HepG2 (cell line): ENCODE measurements at regions not wholly inside any gene's neighbourhood (a gene's known extent, or its start where the extent isn't known, plus 50 kb on each side); places are given as distances from the start of the nearest gene placed in this dataset.
"Not testable (repeated sequence)": the region's sequence is repeated elsewhere in the genome, so short reads cannot be mapped to it uniquely, and the experiment has no call there.

Source experiments
- ATAC-seq: fragments of 200-7000 bp; cut with Tn5 transposase; 3 replicates; pipeline ENCODE4 v1.9.1; 2020; ENCODE audit warnings: mild to moderate bottlenecking, moderate library complexity
- BruUV-seq: library from RNA; stranded (reverse); fragments of 400-500 nt; replicated peaks from 2 replicates; lab custom pipeline; 2021; lab: Mats Ljungman, UMichigan
- CTCF ChIA-PET: fragments of 300-600 bp; formaldehyde crosslinking; extraction: SDS; loops from one replicate; lab custom pipeline; 2021; ENCODE audit warnings: low total read pairs, inconsistent platforms, low intra/inter-chr PET ratio; lab: Yijun Ruan, JAX
- POLR2A ChIA-PET: fragments of 350-600 bp; sonication (Branson Sonifier 250); formaldehyde crosslinking; loops from one replicate; lab custom pipeline; 2020; ENCODE audit warnings: antibody characterized with exemption, inconsistent platforms; lab: Yijun Ruan, JAX
- DNase-seq: peaks from one replicate; pipeline ENCODE4 v3.0.0-alpha.2; 2015; ENCODE audit warnings: low spot score
- FAIRE-seq: peaks from 3 replicates; lab custom pipeline; 2011; peaks lifted over from hg19 to GRCh38; lab: Jason Lieb, UNC
- H2AFZ ChIP-seq: one replicate; pipeline ENCODE4 v1.6.1; 2011; ENCODE audit warnings: low read length, inconsistent platforms
- H3K27ac ChIP-seq: fragments of 300-600 bp; 3 replicates; pipeline ENCODE4 v1.8.0; 2011; ENCODE audit warnings: mixed run types, mild to moderate bottlenecking, mixed read lengths, low read length, inconsistent platforms; ENCODE audit not compliant: insufficient read depth; ENCODE audit errors: extremely low read length
- H3K27me3 ChIP-seq, 2 experiments: fragments of 200-600 bp in 1 of 2; 2 replicates in 1 of 2; 3 replicates in 1 of 2; pipeline versions ENCODE4 v1.6.0 to v1.8.0; 2011; ENCODE audit warnings: low read length in 2 of 2, mild to moderate bottlenecking in 2 of 2, moderate library complexity in 2 of 2, inconsistent platforms in 1 of 2; ENCODE audit not compliant: insufficient read depth in 2 of 2, control insufficient read depth in 1 of 2
- H3K36me3 ChIP-seq, 2 experiments: fragments of 200-600 bp in 1 of 2; replicated peaks in 1 of 2; 2 replicates in 1 of 2; 3 replicates in 1 of 2; pipeline versions ENCODE4 v1.5.1 to v1.8.0; 2011; ENCODE audit warnings: low read length in 2 of 2, inconsistent platforms in 1 of 2; ENCODE audit not compliant: insufficient read depth in 2 of 2, control insufficient read depth in 1 of 2
- H3K4me1 ChIP-seq: 2 replicates; pipeline ENCODE4 v1.5.1; 2012; ENCODE audit warnings: low read length, inconsistent platforms; ENCODE audit not compliant: insufficient read depth
- H3K4me2 ChIP-seq: 2 replicates; pipeline ENCODE4 v1.6.0; 2011; ENCODE audit warnings: low read depth, low read length, inconsistent platforms
- H3K4me3 ChIP-seq, 3 experiments: fragments of 200-600 bp in 1 of 3; sonication (generic), shearing (Covaris generic) in 1 of 3; replicated peaks in 1 of 3; 2 replicates each; pipeline ENCODE4 v1.5.1; 2011 to 2016; ENCODE audit warnings: low read length in 3 of 3, inconsistent platforms in 2 of 3, low read depth in 2 of 3, mild to moderate bottlenecking in 2 of 3, control low read depth in 1 of 3, mixed read lengths in 1 of 3; ENCODE audit not compliant: insufficient read depth in 1 of 3
- H3K79me2 ChIP-seq: one replicate; pipeline ENCODE4 v1.6.1; 2011; ENCODE audit warnings: low read length, inconsistent platforms; ENCODE audit not compliant: insufficient read depth
- H3K9ac ChIP-seq: 2 replicates; pipeline ENCODE4 v1.6.0; 2011; ENCODE audit warnings: mild to moderate bottlenecking, low read depth, low read length, inconsistent platforms; ENCODE audit not compliant: insufficient read depth
- H3K9me3 ChIP-seq: 2 replicates; pipeline ENCODE4 v1.5.1; 2012; ENCODE audit warnings: mild to moderate bottlenecking, low read length
- H4K20me1 ChIP-seq: 2 replicates; pipeline ENCODE4 v1.6.0; 2011; ENCODE audit warnings: inconsistent platforms, mild to moderate bottlenecking, low read length, moderate library complexity; ENCODE audit not compliant: insufficient read depth
- ATRX ChIP-seq: sonication (generic); formaldehyde crosslinking; IDR thresholded peaks from 2 replicates; pipeline ENCODE4 v1.4.0; 2020; ENCODE audit warnings: missing genetic modification reagents, borderline replicate concordance
- YEATS2 ChIP-seq: sonication (generic); formaldehyde crosslinking; IDR thresholded peaks from 2 replicates; pipeline ENCODE4 v1.4.0; 2020; ENCODE audit warnings: missing genetic modification reagents, borderline replicate concordance
- ZNF552 ChIP-seq: sonication (generic); formaldehyde crosslinking; IDR thresholded peaks from 2 replicates; pipeline ENCODE4 v1.9.0; 2022; ENCODE audit warnings: missing genetic modification reagents, mild to moderate bottlenecking, borderline replicate concordance
- ZNF737 ChIP-seq: sonication (generic); formaldehyde crosslinking; IDR thresholded peaks from 2 replicates; pipeline ENCODE4 v1.5.0; 2020; ENCODE audit warnings: missing genetic modification reagents, mild to moderate bottlenecking, borderline replicate concordance
- WGBS: methylation state at CpG from one replicate; pipeline ENCODE4 v1.1.6; 2017; ENCODE audit warnings: low lambda C conversion rate; 5-methylcytosine and 5-hydroxymethylcytosine counted together
- in situ Hi-C: cut with HindIII; loops from 2 replicates; pipeline ENCODE4 v1.10.0; 2017; ENCODE audit warnings: low pct_unique_long_range_greater_than_20kb; ENCODE audit not compliant: extremely low pct_ligation_motif_present
- intact Hi-C: fragments of 100-400 bp; cut with micrococcal nuclease; formaldehyde crosslinking; loops from one replicate; pipeline ENCODE4 v1.10.0; 2022; ENCODE audit not compliant: unreplicated experiment
- TF ChIP-seq, protein P1 (sequence below): sonication (generic); formaldehyde crosslinking; IDR thresholded peaks from one replicate; pipeline ENCODE4 v1.5.1; 2020; ENCODE audit warnings: mild to moderate bottlenecking, missing genetic modification reagents; ENCODE audit errors: not compliant biosample characterization

DNA sequence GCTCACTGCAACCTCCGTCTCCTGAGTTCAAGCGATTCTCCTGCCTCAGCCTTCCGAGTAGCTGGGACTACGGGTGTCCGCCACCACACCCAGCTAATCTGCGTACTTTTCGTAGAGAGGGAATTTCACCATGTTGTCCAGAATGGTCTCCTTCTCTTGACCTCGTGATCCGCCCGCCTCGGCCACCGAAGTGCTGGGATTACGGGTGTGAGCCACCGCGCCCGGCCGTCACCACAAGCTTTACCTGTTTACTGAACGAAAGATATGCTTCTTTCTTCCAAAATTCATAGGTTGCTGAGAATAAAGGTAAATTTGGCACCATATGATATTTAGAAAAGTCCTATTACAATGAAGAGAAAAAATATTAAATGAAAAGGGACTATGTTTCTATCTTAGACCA lies 333.5 kb upstream of the EPHA6 start:
- intact Hi-C loops (no loop called here), in situ Hi-C loops (no loop called here)
- FAIRE-seq (no peak), DNase-seq (no peak), ATAC-seq (no peak)
- Histone ChIP-seq H3K9ac (no peak overlapping the region), H3K4me3 (no peak overlapping the region), H3K27ac (no peak overlapping the region), H3K79me2 (no peaks in the 10 kb centered on the region), H3K27me3 (no peaks in the 10 kb centered on the region), H3K9me3 (no peaks in the 10 kb centered on the region), H2AFZ (no peak overlapping the region), H3K4me1 (no peaks in the 10 kb centered on the region), H4K20me1 (no peaks in the 10 kb centered on the region), H3K4me2 (no peak overlapping the region), H3K36me3 (no peaks in the 10 kb centered on the region)
- TF ChIP-seq, protein P1, sequence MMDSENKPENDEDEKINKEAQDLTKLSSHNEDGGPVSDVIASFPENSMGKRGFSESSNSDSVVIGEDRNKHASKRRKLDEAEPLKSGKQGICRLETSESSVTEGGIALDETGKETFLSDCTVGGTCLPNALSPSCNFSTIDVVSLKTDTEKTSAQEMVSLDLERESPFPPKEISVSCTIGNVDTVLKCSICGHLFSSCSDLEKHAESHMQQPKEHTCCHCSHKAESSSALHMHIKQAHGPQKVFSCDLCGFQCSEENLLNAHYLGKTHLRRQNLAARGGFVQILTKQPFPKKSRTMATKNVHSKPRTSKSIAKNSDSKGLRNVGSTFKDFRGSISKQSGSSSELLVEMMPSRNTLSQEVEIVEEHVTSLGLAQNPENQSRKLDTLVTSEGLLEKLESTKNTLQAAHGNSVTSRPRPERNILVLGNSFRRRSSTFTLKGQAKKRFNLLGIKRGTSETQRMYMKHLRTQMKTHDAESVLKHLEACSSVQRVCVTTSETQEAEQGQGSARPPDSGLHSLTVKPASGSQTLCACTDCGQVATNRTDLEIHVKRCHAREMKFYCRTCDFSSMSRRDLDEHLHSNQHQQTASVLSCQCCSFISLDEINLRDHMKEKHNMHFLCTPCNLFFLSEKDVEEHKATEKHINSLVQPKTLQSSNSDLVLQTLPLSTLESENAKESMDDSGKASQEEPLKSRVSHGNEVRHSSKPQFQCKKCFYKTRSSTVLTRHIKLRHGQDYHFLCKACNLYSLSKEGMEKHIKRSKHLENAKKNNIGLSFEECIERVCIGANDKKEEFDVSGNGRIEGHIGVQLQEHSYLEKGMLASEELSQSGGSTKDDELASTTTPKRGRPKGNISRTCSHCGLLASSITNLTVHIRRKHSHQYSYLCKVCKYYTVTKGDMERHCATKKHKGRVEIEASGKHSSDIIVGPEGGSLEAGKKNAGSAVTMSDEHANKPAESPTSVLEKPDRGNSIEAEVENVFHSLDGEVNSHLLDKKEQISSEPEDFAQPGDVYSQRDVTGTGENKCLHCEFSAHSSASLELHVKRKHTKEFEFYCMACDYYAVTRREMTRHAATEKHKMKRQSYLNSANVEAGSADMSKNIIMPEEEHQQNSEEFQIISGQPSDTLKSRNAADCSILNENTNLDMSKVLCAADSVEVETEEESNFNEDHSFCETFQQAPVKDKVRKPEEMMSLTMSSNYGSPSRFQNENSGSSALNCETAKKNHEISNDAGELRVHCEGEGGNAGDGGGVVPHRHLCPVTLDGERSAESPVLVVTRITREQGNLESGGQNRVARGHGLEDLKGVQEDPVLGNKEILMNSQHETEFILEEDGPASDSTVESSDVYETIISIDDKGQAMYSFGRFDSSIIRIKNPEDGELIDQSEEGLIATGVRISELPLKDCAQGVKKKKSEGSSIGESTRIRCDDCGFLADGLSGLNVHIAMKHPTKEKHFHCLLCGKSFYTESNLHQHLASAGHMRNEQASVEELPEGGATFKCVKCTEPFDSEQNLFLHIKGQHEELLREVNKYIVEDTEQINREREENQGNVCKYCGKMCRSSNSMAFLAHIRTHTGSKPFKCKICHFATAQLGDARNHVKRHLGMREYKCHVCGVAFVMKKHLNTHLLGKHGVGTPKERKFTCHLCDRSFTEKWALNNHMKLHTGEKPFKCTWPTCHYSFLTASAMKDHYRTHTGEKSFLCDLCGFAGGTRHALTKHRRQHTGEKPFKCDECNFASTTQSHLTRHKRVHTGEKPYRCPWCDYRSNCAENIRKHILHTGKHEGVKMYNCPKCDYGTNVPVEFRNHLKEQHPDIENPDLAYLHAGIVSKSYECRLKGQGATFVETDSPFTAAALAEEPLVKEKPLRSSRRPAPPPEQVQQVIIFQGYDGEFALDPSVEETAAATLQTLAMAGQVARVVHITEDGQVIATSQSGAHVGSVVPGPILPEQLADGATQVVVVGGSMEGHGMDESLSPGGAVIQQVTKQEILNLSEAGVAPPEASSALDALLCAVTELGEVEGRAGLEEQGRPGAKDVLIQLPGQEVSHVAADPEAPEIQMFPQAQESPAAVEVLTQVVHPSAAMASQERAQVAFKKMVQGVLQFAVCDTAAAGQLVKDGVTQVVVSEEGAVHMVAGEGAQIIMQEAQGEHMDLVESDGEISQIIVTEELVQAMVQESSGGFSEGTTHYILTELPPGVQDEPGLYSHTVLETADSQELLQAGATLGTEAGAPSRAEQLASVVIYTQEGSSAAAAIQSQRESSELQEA (CRISPR knock-in tag), result no peak
- TF ChIP-seq ZNF552 (CRISPR knock-in tag) (no peak), ZNF737 (no peak), YEATS2 (CRISPR knock-in tag) (no peak), ATRX (CRISPR knock-in tag) (no peak)
- ChIA-PET POLR2A (no interaction called here), CTCF (no interaction called here)
- no TSS peak for BruUV-seq
- 58% methylated on average over 18 of the region's 18 CpGs for WGBS

DNA sequence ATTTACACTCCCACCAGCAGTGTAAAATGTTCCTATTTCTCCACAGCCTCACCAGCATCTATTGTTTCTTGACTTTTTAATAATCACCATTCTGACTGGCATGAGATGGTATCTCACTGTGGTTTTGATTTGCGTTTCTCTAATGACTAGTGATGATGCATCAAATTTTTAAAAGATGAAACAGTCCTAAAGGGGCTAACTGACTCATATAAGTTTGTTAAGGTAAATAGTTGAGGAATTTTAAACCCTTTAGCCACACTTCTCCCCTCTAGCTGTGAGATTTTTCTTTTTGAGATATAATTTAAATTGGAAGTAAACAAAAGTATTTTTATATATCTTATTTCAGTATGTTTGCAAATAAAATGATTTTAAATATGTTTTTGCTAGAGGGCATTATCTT lies 331.2 kb upstream of the EPHA6 start:
- H3K4me1 ChIP-seq, H3K9me3 ChIP-seq, in situ Hi-C loops, ATAC-seq, H4K20me1 ChIP-seq, H3K4me3 ChIP-seq, H3K9ac ChIP-seq, CTCF ChIA-PET, BruUV-seq, H3K36me3 ChIP-seq, FAIRE-seq, intact Hi-C loops, H3K4me2 ChIP-seq, H3K27me3 ChIP-seq, H3K79me2 ChIP-seq, POLR2A ChIA-PET, H2AFZ ChIP-seq, DNase-seq, H3K27ac ChIP-seq: not testable (repeated sequence)
- WGBS, result 0% methylated on average over 1 of the region's 1 CpG
